GM19035 (cell line): ENCODE measurements at regions not wholly inside any gene's neighbourhood (a gene's known extent, or its start where the extent isn't known, plus 50 kb on each side); places are given as distances from the start of the nearest gene placed in this dataset.
"Not testable (repeated sequence)": the region's sequence is repeated elsewhere in the genome, so short reads cannot be mapped to it uniquely, and the experiment has no call there.

Source experiments
- ATAC-seq: cut with Tn5 transposase; IDR thresholded peaks from one replicate; pipeline ENCODE4 v1.9.1; 2021; ENCODE audit not compliant: unreplicated experiment

DNA sequence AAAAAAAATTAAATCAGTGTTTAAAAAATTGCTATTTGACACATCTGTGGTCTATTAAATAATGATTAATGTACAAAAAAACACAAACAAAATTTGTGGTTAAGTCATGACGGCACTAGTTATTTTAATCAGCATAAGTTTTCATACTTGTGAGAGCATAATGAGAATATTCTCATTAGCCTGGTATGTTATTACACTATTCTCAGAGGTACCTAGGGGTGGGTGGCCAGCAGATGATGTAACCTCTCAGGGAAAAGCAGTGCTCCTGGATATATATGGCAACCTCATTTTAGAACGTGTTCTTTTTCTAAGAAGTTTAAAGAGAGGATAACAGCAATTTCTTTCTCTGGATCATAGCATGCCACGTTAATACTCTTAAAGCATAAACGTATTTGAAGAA is 109.2 kb downstream of the GJA1 start:
- no peak for ATAC-seq

GRCh38 chr6:121548131-121548530 is 112.7 kb downstream of the GJA1 start:
- no peak for ATAC-seq

- no peak for ATAC-seq
These were observed 114.3 kb downstream of the GJA1 start for GRCh38 chr6:121549736-121550135.

- ATAC-seq, result no peak
These were observed 115.1 kb downstream of the GJA1 start for GRCh38 chr6:121550491-121551010.

- no peak for ATAC-seq
These were observed 119.8 kb downstream of the GJA1 start for GRCh38 chr6:121555201-121555600.

DNA sequence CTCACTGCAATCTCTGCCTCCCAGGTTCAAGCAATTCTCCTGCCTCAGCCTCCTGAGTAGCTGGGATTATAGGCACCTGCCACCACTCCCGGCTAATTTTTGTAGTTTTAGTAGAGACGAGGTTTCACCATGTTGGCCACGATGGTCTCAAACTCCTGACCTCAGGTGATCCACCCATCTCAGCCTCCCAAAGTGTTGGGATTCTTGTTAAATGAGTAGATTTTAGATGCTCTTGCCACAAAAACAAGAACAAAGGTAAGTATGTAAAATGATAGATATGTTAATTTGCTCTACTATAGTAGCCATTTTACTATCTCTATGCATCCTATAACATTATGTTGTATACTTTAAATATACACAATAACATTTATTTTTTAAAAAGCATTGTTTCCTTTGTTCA is 120.7 kb downstream of the GJA1 start:
- ATAC-seq, result not testable (repeated sequence)

DNA sequence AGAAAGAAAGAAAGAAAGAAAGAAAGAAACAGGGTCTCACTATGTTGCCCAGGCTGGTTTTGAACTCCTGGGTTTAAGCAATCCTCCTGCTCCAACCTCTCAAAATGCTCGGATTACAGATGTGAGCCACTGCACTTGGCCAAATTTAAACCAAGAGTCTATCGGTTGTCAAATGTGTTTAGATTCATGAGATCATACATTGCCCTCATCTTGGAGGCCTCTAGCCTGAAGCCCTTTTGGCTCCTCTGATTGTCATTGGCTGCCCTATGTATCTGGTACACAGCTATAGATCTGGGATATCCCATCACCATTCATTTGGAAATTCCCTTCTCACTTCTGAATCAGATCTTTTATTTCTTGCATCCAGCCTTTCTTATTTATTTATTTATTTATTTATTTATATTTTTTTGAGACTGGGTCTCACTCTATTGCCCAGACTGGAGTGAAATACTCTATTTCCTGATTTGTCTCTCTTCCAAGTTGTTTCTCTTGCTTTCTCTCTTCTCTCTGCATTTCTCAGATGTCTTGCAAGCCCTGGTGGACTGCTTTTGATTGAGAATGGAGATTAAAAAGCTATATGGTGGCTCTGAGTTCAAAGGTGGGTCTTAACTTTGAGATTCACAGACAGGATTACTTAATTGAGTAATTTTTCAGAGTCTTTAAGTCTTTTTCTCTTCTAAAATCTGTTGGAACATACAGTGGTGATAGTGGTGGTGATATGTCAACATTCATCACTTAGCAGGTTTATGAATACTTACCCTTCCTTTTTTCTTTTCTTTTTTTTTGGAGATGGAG is 121.9 kb downstream of the GJA1 start:
- ATAC-seq, result no peak

DNA sequence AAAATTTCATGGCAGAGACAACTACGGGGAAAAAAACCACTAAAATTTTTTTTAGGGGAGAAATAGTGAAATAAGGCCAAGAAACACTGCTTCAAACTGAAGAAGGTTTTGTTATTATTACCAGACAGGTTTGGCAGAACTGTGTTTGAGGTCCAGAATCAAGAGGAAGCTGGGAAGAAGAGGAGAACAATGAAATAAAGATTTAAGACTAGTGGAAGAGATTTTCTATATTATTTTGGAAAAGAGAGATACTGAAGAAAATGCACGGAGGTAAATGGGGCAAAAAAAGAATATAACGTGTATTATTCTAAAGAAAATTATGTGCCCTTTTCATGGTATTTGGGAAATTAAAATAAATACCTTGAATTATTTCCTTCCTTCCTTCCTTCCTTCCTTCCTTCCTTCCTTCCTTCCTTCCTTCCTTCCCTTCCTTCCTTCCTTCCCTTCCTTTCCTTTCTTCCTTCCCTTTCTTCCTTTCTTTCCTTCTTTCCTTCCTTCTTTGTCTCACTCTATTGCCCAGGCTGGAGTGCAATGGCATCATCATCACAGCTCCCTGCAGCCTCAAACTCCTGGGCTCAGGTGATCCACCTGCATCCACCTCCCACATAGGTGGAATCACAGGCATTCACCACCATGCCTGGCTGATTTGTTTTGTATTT is 124.3 kb downstream of the GJA1 start:
- no peak for ATAC-seq

GRCh38 chr6:121560476-121560875 is 125.0 kb downstream of the GJA1 start:
- ATAC-seq, result no peak

GRCh38 chr6:121563286-121563685 is 127.8 kb downstream of the GJA1 start:
- no peak for ATAC-seq

- not testable (repeated sequence) for ATAC-seq
These were observed 129.1 kb downstream of the GJA1 start for GRCh38 chr6:121564529-121564928.

DNA sequence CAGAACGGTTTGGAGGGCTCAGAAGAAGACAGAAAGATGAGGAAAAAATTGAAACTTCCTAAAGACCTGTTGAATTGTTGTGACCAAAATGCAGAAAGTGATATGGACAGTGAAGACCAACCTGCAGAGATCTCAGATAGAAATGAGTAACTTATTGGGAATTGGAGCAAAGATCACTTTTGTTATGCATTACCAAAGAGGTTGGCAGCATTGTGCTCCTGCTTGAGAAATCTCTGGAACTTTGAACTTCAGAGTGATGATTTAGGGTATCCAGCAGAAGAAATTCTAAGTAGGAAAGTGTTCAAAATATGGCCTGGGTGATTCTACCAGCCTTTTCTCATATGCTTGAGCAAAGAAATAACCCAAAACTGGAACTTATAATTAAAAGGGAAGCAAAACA is 136.0 kb downstream of the GJA1 start:
- no peak for ATAC-seq

GRCh38 chr6:121573481-121573880 is 138.0 kb downstream of the GJA1 start:
- no peak for ATAC-seq

DNA sequence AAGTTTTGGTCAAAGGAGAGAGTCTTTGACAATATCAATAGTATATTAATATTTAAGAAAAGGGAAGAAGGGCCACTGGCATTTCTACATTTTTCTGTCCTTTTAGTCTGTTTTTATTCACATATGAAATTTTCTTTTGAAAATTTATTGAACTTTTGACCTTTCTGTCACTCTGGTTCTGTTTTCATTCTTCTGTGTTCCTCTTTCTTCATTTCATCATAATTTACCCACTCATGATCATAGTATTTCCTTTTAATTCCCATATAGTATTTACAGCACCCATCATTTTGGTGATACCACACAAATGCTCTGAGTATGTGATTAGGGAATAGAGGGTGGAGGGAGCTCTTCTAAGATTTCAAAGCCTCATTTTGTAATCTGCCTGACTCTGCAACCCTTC is 142.8 kb downstream of the GJA1 start:
- no peak for ATAC-seq

- ATAC-seq, result no peak
These were observed 144.0 kb downstream of the GJA1 start for GRCh38 chr6:121579478-121579877.

DNA sequence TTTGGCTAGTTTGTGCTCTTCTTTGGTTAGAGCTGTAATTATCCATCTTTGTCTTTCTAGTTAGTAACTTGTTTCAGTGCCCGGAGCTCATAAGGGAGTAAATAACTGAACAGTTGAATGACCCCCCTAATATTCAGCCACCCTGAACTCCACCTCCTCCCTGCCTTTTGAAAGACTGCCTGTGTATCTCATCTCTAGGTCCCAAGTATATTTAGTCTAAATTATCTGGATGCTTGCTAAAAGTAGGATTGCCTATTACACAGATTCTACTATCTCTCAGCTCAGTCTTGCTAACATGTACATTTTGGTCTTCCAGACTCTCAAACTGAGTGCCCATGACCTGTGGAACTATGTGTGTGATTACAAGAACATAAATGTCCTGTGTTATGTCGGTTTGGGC is 145.9 kb downstream of the GJA1 start:
- no peak for ATAC-seq

DNA sequence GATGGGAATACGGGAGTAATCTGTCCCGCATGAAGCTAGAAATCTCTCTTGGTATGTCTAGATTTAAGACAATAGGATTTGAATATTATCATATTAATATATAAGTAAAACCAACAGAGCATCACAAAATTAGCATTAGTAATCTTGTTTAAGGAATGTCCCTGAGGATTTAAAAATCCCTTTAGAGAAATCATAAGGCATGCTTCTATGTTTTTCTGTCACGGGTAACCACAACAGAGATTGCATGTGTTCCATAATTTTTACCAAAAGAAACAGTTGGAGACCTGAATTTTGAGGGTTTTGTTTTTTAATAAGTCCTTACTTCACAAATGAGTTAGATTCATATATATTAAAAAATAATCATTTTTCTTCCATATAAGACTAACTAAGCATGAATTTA is 146.8 kb downstream of the GJA1 start:
- ATAC-seq, result no peak

- ATAC-seq, result no peak
These were observed 149.3 kb downstream of the GJA1 start for GRCh38 chr6:121584586-121585369.

GRCh38 chr6:121590438-121590837 is 155.0 kb downstream of the GJA1 start:
- ATAC-seq, result no peak

DNA sequence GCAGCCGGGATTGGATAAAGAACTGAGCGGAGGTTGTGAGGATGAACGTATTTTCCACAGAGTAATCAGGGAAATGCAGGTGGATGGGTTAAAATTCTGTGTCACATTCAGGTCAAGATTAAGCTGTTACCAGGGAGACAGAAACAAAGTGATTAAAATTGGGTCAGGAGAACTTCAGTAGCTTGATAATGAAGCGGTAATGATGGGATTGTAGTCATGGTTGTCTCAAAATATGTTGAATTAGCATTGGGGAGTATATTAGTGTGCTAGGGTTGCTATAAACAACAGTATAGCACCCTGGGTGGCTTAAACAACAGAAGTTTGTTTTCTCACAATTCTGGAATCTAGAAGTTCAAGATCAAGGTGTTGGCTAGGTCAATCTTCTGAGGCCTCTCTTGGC is 155.5 kb downstream of the GJA1 start:
- no peak for ATAC-seq

GRCh38 chr6:121592261-121592935 is 157.0 kb downstream of the GJA1 start:
- ATAC-seq, result no peak
